SH-SY5Y (cell line): ENCODE measurements at regions not wholly inside any gene's neighbourhood (a gene's known extent, or its start where the extent isn't known, plus 50 kb on each side); places are given as distances from the start of the nearest gene placed in this dataset.

Experiments used
- GATA2 ChIP-seq: IDR thresholded peaks from 2 replicates; pipeline ENCODE4 v1.6.1; 2011; ENCODE audit warnings: mild to moderate bottlenecking, low read depth, low read length
- GATA3 ChIP-seq: IDR thresholded peaks from 2 replicates; pipeline ENCODE4 v1.6.1; 2011; ENCODE audit warnings: low read depth, mild to moderate bottlenecking, low read length, moderate library complexity

- no peak for TF ChIP-seq GATA3
- TF ChIP-seq GATA2, result no peak
Observed at GRCh38 chr10:124346831-124347230, 71.9 kb downstream of the OAT start.

GRCh38 chr10:124345521-124345920, 73.2 kb downstream of the OAT start:
- no peak for TF ChIP-seq GATA3
- TF ChIP-seq GATA2, result no peak

- no peak for TF ChIP-seq GATA2
- TF ChIP-seq GATA3, result no peak
Observed at GRCh38 chr10:124344931-124345330, 73.8 kb downstream of the OAT start.

GRCh38 chr10:124344266-124344590, 74.5 kb downstream of the OAT start:
- no peak for TF ChIP-seq GATA3
- no peak for TF ChIP-seq GATA2

- TF ChIP-seq GATA3, result no peak
Observed at GRCh38 chr10:124343351-124344265, 75.1 kb downstream of the OAT start.

- TF ChIP-seq GATA3 (no peak), GATA2 (no peak)
Observed at GRCh38 chr10:124342821-124343170, 75.9 kb downstream of the OAT start.

GRCh38 chr10:124342136-124342820, 76.4 kb downstream of the OAT start:
- no peak for TF ChIP-seq GATA2
- no peak for TF ChIP-seq GATA3

- TF ChIP-seq GATA3, result no peak
- no peak for TF ChIP-seq GATA2
Observed at GRCh38 chr10:124341768-124342135, 77.0 kb downstream of the OAT start.

- no peak for TF ChIP-seq GATA3
- TF ChIP-seq GATA2, result no peak
Observed at GRCh38 chr10:124340033-124340760, 78.5 kb downstream of the OAT start.

GRCh38 chr10:124339119-124340032, 79.3 kb downstream of the OAT start:
- TF ChIP-seq GATA3 (no peak), GATA2 (peak; percentile 33; the same call in 1 of the 2 replicates)

- no peak for TF ChIP-seq GATA3
Observed at GRCh38 chr10:124338276-124338925, 80.3 kb downstream of the OAT start.

GRCh38 chr10:124336186-124336585, 82.5 kb downstream of the OAT start:
- no peak for TF ChIP-seq GATA2
- no peak for TF ChIP-seq GATA3

- TF ChIP-seq GATA3, result no peak
- TF ChIP-seq GATA2, result no peak
Observed at GRCh38 chr10:124333931-124334330, 84.8 kb downstream of the OAT start.
